ENCODE measurements at regions not wholly inside any gene's neighbourhood (a gene's known extent, or its start where the extent isn't known, plus 50 kb on each side); places are given as distances from the start of the nearest gene placed in this dataset.

- ChIA-PET CTCF (no interaction called here), RAD21 (ENCODE audit: unreplicated experiment) (no interaction called here), SMC1A (ENCODE audit: uncharacterized antibody, unreplicated experiment) (no interaction called here), POLR2A (no interaction called here)
- FAIRE-seq (no peak), ATAC-seq (no peak), DNase-seq (ENCODE audit: low read depth, low spot score) (peak; percentile 13)
- no peak overlapping the region for H3K4me2 ChIP-seq (ENCODE audit: control insufficient read depth, insufficient read depth)
- no peaks in the 10 kb centered on the region for H3K4me1 ChIP-seq (ENCODE audit: control insufficient read depth, insufficient read depth, low read length)
- WGBS (ENCODE audit: insufficient coverage, insufficient replicate concordance, low lambda C conversion rate, missing lambda C conversion rate): 58% methylated on average over 15 of the region's 15 CpGs
- peaks cover 2% of the 10 kb centered on the region; the same call in 2 of the 3 replicates for H3K9me3 ChIP-seq (replicated peaks; ENCODE audit: control insufficient read depth, insufficient read depth, low read length)
- H3K9ac ChIP-seq (ENCODE audit: control insufficient read depth, insufficient read depth, low read length): no peak overlapping the region
- H2AFZ ChIP-seq (ENCODE audit: control insufficient read depth, low read depth, low read length): no peak overlapping the region
- H4K20me1 ChIP-seq (ENCODE audit: control insufficient read depth, insufficient read depth): no peaks in the 10 kb centered on the region
- H3K27me3 ChIP-seq (replicated peaks in 1 of 2; ENCODE audit: control insufficient read depth in 2 of 2, insufficient read depth in 2 of 2, low read length in 1 of 2): no peaks in the 10 kb centered on the region
- in situ Hi-C loops (cut with MboI) (no loop called here), intact Hi-C loops (cut with micrococcal nuclease; ENCODE audit: unreplicated experiment) (no loop called here)
- no peaks in the 10 kb centered on the region for H3K79me2 ChIP-seq (ENCODE audit: control insufficient read depth, insufficient read depth, low read length)
- no peaks in the 10 kb centered on the region for H3K36me3 ChIP-seq (ENCODE audit: control insufficient read depth in 2 of 2, insufficient read depth in 2 of 2, low read length in 1 of 2)
- no peak overlapping the region for H3K27ac ChIP-seq (ENCODE audit: control insufficient read depth, insufficient read depth)
- BruUV-seq (replicated peaks): no TSS peak
- H3K4me3 ChIP-seq: no peak overlapping the region
- TF ChIP-seq ATF2 (IDR thresholded peaks at IDR 0.05; ENCODE audit: low read length) (peak; percentile 74; the same call in 1 of the 2 replicates), CBX3 (IDR thresholded peaks at IDR 0.05; ENCODE audit: borderline replicate concordance, low read depth) (no peak), CHD4 (IDR thresholded peaks at IDR 0.05) (no peak), DPF2 (IDR thresholded peaks at IDR 0.05) (no peak), JUNB (IDR thresholded peaks at IDR 0.05) (no peak), NBN (IDR thresholded peaks at IDR 0.05) (0 out of 2 replicates have a peak, but pooled peaks have one; percentile 22), CREB1 (IDR thresholded peaks at IDR 0.05; ENCODE audit: low read depth) (peak; percentile 89), SIN3A (IDR thresholded peaks at IDR 0.05; ENCODE audit: low read depth, low read length) (no peak), CBFB (IDR thresholded peaks at IDR 0.05; ENCODE audit: low read depth) (no peak), ETV6 (conservative IDR thresholded peaks at IDR 0.05 in 1 of 2, IDR thresholded peaks at IDR 0.05 in 1 of 2; ENCODE audit: borderline replicate concordance in 1 of 2, low read depth in 1 of 2) (no peak), RELA (IDR thresholded peaks at IDR 0.05; ENCODE audit: borderline replicate concordance, partially characterized antibody) (no peak), REST (IDR thresholded peaks at IDR 0.05; ENCODE audit: low read depth, low read length) (no peak), ATF7 (IDR thresholded peaks at IDR 0.05; ENCODE audit: low read depth) (peak; percentile 91), SRF (IDR thresholded peaks at IDR 0.05; ENCODE audit: low read depth in 2 of 2, low read length in 2 of 2) (no peak), CREM (IDR thresholded peaks at IDR 0.05; ENCODE audit: low read depth) (peak; percentile 66; the same call in 1 of the 2 replicates), EGR1 (IDR thresholded peaks at IDR 0.05; ENCODE audit: borderline replicate concordance in 1 of 2, low read depth in 2 of 2, low read length in 2 of 2) (no peak), BCLAF1 (IDR thresholded peaks at IDR 0.05) (no peak), NFXL1 (IDR thresholded peaks at IDR 0.05; ENCODE audit: borderline replicate concordance) (no peak), SUZ12 (IDR thresholded peaks at IDR 0.05; ENCODE audit: unreplicated experiment) (no peak)
Observed at GRCh38 chr2:2573658-2574293, 242.7 kb upstream of the MYT1L start.

Data from GM12878 (cell line).